GM12872 (cell line): ENCODE measurements at regions not wholly inside any gene's neighbourhood (a gene's known extent, or its start where the extent isn't known, plus 50 kb on each side); places are given as distances from the start of the nearest gene placed in this dataset.

Experiments
- CTCF ChIP-seq: IDR thresholded peaks from 3 replicates; pipeline ENCODE4 v1.5.1; 2011; ENCODE audit warnings: low read depth, mild to moderate bottlenecking, low read length, moderate library complexity; ENCODE audit not compliant: insufficient read depth

DNA sequence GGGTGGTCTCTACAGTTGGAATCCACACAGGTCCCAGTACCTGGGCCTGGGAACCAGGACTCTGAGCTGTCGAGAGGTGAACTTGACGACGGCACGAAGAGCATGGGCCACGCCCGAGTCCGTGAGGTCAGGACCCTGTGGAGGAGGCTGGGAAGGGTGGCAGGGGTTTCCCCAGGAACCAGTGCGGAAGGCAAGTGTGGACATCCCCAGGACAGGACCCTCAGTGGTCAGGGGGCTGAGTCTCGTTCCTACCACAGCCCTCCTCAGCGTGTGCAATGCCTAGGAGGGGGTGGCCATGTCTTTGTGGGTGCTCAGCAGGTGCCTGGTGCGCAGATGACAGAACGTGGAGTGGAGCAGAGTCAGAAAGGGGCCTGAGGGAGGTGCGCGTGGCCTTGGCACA, 335.6 kb upstream of the SALL3 start:
- TF ChIP-seq CTCF: no peak

GRCh38 chr18:78645216-78645615, 334.4 kb upstream of the SALL3 start:
- no peak for TF ChIP-seq CTCF

GRCh38 chr18:78647018-78647417, 332.6 kb upstream of the SALL3 start:
- TF ChIP-seq CTCF: no peak

- TF ChIP-seq CTCF: no peak
Measured at GRCh38 chr18:78649421-78649820, 330.2 kb upstream of the SALL3 start.

DNA sequence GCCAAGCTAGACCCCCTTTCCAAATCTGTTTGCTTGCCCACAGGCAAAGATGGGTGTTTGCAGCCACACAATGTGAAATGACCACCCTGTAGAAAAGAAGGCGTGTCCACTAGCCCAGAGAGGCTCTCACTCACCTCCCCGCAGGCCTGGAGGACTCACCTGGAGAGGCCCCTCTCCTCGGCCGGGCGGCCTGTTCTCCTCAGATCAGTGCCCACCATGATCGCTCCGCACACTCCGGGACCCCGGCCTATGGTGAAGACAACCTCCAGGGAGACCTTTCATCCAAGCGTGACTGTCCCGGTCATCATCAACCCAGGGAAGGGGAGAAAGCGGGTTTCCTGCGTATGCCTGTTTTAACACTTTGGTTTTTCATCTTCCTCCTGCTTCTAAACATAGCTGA, 328.7 kb upstream of the SALL3 start:
- no peak for TF ChIP-seq CTCF

- TF ChIP-seq CTCF: no peak
Measured at GRCh38 chr18:78652001-78652545, 327.5 kb upstream of the SALL3 start.

GRCh38 chr18:78655921-78656320, 323.7 kb upstream of the SALL3 start:
- no peak for TF ChIP-seq CTCF
